GM19438 (cell line): ENCODE measurements at regions not wholly inside any gene's neighbourhood (a gene's known extent, or its start where the extent isn't known, plus 50 kb on each side); places are given as distances from the start of the nearest gene placed in this dataset.
"Not testable (repeated sequence)": the region's sequence is repeated elsewhere in the genome, so short reads cannot be mapped to it uniquely, and the experiment has no call there.

Experiments
- ATAC-seq: cut with Tn5 transposase; IDR thresholded peaks from one replicate; pipeline ENCODE4 v1.9.1; 2021; ENCODE audit warnings: low read depth; ENCODE audit not compliant: unreplicated experiment

DNA sequence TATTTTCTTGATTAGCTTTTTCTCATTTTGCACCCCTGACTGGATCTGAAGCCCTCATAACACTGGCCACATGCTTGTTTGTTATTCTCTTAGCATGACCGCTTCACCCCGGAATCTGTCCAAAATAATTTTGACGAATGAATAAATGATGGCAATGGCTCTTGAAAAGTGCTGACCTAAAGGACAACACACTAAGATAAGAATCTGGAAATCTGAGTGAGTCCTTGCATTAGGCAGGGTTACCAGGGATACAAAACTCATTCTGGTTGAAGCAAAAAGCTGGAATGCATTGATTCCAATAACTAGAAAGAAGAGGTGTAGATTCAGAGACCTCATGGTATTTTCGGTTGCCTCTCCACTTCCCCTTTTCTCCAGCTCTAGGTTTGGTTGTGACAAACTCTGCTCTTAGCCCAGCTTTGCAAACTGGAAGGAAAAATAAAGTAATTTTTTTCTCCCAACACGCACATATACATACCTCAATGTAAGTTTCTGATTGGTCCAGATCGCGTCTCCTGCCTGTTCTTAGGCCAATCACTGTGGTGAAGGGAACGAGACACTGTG is 157.4 kb downstream of the SKIDA1 start:
- ATAC-seq: peak; percentile 57

DNA sequence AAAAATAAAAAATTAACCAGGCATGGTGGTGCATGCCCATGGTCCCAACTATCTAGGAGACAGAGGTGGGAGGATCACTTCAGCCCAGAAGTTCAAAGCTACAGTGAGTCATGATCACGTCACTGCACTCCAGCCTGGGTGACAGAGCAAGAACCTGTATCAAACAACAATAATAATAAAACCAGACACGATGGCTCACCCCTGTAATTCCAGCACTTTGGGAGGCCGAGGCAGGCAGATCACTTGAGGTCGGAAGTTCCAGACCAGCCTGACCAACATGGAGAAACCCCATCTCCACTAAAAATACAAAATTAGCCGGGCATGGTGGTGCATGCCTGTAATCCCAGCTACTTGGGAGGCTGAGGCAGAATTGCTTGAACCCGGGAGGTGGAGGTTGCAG is 159.4 kb downstream of the SKIDA1 start:
- ATAC-seq: not testable (repeated sequence)

DNA sequence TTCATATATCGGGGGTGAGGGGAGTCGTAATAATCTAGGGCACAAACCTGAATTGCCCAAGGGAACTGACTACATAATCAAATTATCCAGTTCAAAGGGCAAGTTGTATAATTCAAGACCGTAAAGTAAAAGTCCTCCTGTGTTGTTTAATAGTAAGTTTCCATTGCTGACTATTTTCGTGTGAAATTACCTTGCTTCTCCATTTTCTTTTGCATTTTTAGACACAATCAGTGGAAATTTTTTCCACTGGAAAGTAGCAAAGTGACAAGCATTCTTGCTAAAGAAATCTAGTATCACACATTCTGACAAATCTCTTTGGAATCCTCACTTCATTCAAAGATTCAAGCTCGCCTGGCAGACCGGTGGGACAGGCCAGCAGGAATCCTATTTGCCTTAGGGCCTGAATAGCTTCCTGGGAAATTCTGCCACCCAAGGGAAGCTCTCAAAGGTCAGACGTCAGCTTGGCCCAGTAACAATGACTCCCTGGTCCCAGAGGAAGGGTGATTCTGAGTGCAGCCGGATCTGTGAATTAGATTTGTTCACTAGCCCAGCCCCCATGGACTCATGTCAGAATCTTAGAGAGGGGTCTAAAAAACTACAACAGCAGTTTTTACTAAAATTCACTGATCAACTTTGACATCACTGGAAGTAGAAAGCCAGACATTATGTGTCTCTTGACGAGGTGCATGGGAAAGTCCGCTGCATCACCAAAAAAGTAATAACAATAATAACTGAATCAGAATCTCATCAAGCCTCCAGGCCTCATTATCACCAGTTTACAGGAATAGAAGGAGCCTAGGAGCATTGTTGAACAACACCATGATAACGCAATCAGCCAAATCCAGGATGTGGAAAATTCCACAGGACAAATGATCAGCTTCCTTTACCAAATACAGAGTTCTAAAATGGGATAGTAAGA is 161.0 kb downstream of the SKIDA1 start:
- no peak for ATAC-seq

DNA sequence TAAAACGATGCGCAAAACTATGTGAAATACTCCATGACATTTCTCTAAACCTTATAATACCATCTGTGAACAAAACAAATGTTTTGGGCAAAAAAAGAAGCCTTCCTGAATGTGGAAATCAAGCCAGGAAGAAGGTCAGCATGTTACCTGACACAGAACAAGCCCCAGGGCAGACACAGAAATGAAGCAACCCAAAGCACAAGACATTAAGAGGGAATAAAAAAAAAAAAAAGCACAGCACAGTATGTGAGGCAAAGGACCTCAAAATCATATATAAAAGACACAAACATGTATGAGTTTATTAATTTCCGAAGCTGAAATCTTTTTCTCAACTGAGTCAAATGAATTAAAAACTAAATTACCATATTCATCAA is 161.8 kb downstream of the SKIDA1 start:
- no peak for ATAC-seq

DNA sequence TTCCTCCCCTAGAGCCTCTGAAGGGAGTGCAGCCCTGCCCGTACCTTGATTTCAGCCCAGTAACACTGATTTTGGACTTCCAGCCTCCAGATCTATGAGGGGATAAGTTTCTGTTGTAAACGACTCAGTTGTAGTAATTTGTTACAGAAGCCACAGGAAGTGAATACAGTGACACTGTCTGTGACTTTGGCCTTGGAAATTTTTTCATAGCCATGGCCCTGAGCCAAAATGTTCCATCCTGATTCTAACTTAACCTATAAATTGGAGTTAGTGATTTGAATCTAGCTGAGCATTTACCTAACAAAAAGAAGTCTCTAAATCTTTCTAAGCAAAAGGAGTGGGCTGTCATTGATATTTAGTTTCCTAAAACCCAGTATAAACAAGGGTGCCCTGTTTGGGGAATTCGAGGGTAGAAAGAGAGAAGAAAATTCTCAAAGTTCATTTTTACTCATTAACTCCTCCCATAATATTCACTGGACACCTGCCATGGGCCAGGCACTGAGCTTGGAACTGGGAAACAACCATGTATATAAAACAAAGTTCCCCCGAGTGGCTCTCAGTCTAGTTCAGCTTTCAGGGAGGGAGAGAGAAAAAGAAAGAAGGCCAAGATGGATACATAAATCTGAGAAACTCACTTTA is 162.3 kb downstream of the SKIDA1 start:
- ATAC-seq: no peak

DNA sequence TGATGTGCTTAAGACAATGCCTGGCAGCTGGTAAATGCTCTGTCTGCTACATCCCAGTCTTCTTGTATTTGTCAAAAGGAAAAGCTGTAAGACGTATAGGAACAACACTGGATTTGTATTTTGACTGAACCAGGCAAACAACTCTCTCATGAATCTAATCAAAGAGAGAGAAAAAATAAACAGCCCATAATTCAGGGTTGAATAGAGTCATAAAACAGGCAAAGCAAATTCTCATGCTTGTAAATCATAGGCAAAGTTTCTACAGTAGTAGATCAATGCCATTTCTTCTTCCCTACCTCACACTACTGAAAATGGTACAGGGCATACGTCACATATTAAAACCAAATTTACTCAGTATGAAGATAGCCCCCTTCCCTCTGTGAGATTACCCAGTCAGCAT is 166.3 kb downstream of the SKIDA1 start:
- no peak for ATAC-seq

DNA sequence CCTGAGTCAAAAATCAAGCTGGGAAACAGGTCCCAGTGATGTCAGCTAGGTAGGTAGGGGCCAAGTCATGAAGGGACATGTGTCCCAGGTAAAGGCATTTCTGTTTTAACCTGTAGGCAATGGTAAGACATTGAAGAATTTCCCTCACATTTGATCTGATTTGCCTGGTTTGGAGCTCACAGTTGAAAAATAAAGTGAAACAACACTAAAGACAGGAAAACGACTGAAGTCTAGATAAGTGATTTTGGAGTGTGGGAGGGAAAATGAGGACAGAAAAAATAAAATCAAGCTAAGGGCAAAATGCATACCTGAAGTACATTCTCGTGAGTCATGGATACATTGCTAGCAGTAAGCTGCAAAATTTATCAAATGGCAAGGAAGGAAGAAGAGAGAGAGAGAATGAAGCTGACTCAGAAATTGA is 169.9 kb downstream of the SKIDA1 start:
- ATAC-seq: no peak

DNA sequence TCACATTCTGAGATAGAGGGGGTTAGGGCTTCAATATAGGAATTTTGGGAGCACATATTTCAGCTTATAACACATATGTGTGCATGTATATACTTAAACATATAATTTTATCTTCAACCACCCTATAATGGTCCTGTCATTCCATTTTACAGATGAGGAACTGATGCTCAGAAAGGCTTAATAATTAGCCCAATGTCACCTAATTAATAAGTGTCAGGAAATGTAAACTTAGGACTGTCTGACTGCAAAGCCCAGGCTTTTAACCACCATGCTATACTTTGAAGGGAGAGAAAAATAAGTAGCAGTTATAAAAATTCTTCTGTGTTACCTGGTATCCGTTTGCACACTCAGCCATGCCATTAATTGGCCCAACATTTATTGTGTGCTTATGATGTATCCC is 172.6 kb downstream of the SKIDA1 start:
- no peak for ATAC-seq

DNA sequence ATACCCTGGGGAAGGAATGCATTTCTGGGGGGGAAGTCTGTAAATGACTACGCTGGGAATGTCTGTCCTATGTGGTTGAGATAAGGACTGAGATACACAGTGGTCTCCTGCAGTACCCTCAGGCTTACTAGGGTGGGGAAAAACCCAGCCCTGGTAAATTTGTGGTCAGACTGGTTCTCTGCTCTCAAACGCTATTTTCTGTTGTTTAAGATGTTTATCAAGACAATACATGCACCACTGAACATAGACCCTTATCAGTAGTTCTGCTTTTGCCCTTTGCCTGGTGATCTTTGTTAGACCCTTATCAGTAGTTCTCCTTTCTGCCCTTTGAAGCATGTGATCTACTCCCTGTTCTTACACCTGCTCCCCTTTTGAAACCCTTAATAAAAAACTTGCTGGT is 173.9 kb downstream of the SKIDA1 start:
- ATAC-seq: not testable (repeated sequence)

DNA sequence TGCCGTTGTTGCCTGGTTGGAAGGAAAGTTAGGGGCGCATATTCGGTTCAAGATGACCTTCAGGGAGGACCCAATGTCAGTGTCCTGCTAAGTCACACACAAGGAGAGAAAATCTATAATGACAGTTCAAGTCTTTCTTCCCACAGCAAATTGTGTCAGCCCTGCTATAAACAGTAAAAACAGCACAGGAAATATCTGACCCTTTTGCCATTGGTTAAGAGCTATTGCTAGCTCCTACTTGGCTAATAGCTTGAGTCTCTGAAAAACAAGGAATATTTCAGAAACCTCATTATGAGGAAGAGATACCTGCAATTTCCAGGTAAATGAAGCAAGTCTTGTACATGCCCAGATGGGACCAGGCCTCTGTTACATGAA is 175.6 kb downstream of the SKIDA1 start:
- ATAC-seq: no peak

DNA sequence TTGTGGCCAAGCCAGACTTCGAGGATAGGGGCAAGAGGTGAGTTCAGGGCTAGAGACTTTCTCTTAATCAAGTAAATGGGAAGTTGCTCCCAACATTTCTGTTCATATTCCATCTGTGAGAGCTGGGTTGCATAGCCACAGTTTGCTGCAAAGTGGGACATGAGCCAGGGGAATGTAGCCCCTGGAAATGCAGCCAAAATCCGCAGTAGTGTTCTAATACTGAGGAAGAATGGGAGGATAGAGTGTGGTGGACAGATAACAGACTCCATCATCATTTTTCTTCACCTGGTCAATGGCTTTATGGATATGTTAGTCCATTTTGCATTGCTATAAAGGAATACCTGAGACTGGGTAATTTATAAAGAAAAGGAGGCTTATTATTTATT is 177.7 kb downstream of the SKIDA1 start:
- ATAC-seq: no peak

DNA sequence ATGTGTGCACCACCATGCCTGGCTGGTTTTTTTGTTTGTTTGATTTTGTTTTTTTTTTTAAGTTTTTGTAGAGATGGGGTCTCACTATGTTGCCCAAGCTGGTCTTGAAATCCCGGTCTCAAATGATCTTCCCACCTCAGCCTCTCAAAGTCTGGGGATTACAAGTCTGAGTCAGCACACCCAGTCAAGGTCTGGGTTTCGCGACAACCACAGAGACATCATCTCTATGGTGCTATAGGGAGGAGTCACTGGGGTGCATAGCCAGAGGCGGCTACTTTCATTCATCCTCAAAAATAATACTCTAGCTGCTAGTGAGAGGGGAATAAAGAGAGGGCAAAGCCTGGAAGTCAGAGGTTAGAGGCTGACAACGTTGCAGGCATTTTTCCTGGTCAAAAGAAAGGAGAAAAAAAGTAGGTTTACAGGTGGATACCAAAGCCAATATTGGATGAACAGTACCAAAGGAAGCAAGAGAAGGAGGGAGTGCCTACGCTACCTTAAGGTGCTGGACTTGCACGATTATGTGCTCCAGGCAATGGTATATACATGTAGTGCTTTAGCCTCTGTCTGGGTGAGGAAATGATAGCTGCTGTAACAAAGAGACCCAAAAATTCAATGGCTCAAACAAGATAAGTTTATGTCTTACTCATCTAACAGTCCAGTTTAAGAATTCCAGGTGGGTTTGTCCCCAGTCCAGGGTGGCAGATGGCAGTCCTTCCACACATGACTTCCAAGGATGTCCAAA is 178.3 kb downstream of the SKIDA1 start:
- ATAC-seq: no peak

DNA sequence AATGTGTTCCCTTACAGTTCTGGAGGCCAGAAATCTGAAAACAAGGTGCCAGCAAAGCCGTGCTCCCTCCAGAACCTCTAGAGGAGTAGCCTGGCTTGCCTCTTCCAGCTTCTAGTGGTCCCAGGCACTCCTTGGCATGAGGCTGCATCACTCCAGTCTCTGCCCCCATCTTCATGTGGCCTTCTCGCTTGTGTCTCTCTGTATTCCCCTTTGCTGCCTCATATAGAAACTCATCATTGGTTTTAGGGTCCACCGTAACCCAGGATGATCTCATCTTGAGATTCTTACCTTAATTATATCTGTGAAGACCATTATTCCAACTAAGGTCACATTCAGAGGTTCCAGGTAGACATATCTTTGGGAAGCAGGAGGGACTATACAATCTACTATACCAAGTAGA is 182.4 kb downstream of the SKIDA1 start:
- ATAC-seq: no peak

DNA sequence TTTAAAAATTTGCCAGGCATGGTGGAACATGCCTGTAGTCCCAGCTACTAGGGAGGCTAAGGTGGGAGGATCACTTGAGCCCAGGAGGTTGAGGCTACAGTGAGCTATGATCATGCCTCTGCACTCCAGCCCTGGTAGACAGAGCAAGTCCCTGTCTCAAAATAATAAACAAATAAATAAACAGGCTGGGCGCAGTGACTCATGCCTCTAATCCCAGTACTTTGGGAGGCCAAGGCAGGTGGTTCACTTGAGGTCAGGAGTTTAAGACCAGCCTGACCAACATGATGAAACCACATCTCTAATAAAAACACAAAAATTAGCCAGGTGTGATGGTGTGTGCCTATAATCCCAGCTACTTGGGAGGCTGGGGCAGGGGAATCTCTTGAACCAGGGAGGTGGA is 183.0 kb downstream of the SKIDA1 start:
- not testable (repeated sequence) for ATAC-seq

DNA sequence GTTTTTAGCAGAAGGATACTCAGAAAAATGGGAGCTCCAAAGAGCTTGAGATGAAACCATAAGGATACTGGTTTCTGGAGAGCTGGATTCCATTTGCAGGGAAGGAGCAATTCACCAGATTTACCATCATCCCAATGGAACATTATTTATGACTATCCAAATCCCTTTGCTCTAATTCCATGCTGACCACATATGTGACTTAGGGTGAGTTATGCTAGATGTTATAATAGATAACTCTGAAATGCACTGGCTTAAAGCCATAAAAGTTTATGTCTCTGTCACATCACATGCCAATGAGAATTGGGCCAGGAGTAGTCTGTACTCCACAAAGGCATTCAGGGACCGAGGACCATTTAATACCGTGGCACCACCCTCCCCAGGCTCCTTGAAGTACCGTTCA is 185.2 kb downstream of the SKIDA1 start:
- ATAC-seq: no peak

DNA sequence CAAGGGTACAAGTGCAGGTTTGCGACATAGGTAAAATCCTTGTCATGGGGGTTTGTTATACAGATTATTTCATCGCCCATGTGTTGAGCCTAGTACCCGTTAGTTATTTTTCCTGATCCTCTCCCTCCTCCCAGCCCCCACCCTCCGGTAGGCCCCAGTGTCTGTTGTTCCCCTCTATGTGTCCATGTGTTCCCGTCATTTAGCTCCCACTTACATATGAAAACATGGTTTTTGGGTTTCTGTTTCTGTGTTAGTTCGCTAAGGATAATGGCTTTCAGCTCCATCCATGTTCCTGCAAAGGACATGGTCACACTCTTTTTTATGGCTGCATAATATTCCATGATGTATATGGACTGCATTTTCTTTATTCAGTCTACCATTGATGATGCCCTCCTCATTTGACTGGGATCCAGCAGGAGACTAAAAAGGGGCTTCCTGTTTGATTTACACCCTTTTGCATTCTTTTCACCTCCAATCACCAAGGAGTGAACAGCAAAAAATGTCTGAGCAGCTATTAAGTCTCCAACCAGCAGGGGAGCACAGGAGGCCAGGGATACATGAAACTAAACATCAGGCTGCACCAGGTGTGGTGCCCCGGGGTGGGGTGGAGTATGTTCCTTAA is 188.2 kb downstream of the SKIDA1 start:
- no peak for ATAC-seq

DNA sequence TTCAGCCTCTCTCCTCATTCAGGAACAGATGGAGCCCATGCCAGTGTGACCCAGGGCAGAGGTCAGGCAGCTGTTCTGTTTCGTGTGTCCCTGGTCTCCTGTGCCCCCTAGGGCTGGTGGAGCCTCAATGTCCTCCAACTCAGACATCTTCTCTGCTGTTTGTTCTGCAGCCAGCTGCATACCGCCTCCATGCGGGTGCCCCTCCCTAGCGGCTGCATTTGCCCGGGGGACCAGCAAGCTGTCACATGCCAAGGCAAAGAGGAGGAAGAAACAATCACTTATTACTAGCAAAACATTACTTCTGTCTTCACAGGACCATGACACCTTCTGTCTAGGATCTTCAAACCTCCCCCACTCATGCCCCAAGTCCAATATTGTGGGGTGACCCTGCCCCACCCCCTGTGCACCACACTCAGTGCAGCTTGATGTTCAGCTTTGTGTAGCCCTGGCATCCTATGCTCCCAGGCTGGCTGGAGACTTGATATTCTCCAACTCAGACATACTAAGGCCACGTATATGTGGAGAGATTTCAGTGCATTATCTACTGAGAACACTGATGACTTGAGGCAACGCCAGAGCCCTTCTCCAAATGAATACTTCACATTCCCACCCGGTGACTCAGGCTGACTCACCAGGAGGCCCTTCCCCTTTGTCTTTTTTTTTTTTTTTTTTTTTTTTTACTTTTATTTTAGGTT is 188.9 kb downstream of the SKIDA1 start:
- ATAC-seq: no peak

DNA sequence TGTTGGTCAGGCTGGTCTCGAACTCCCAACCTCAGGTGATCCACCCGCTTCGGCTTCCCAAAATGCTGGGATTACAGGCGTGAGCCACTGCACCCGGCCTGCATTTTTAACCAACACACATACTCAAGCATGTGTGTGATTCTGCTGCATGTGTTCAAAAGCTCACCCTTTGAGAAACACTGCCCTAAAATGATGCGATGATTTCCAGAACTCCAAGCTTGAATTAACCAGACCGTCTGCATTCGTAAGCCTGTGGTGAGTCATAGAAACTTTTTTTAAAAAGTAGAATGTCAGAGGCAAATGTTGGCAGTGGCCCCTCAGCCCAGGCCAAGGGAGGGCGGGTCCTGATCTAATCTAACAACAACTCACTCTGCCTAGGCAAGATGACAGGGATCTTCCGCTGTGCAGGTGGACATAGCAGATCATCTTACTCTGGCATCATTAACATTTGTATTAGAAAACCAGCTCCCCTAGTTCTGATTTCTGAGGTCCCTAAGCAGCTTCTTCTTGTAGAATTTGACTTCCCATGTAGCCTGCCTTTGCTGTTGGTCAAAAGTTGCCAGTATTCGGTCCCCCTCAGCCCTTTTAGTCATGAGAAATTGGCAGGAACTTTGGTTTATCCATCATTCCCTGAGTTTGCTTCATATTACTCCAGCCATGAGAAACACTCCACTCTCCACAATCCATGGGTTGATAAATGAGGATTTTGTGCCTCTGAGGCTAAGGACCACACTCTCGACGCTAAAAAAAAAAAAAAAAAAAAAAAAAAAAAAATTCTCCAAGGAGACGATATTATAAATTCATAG is 190.4 kb downstream of the SKIDA1 start:
- no peak for ATAC-seq

DNA sequence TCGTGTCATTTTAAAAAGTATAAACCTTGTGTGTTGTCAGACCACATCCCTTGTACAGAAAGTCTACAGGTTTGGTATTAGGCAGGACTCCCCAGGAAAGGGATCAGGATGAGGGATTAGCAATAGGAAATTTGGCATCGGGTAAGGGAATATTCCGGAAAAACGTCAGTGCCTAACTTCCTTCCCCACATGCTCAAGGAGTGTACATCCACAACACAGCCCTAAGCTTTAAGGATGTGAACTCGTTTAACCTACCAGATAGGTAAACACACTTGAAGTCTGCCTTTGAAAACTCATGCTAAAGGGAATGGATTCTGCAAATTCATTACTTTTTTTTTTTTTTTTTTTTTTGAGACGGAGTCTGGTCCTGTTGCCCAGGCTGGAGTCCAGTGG is 194.9 kb downstream of the SKIDA1 start:
- ATAC-seq: no peak
